ENCODE measurements at regions not wholly inside any gene's neighbourhood (a gene's known extent, or its start where the extent isn't known, plus 50 kb on each side); places are given as distances from the start of the nearest gene placed in this dataset.

- no peaks in the 10 kb centered on the region for H3K4me1 ChIP-seq (ENCODE audit: control insufficient read depth, extremely low read depth, insufficient read depth, low read length)
- H3K4me2 ChIP-seq (ENCODE audit: extremely low read depth, insufficient read depth, low read length): no peak overlapping the region
- DNase-seq (ENCODE audit: low read depth in 2 of 2): no peak
- peaks cover 13% of the 10 kb centered on the region for H3K27me3 ChIP-seq (ENCODE audit: control insufficient read depth, insufficient read depth, low read length)
- no peak overlapping the region for H3K9ac ChIP-seq (ENCODE audit: insufficient read depth, low read length)
- no peaks in the 10 kb centered on the region for H3K79me2 ChIP-seq (ENCODE audit: control insufficient read depth, insufficient read depth, low read length)
- no peaks in the 10 kb centered on the region for H4K20me1 ChIP-seq (ENCODE audit: control insufficient read depth, extremely low read depth, insufficient read depth, low read length)
- H2AFZ ChIP-seq (ENCODE audit: low read length): no peak overlapping the region
- no peak overlapping the region for H3K4me3 ChIP-seq (replicated peaks in 1 of 4; ENCODE audit: control extremely low read depth in 1 of 4, insufficient read depth in 1 of 4, low read depth in 3 of 4, low read length in 4 of 4)
- no peak overlapping the region for H3K27ac ChIP-seq (ENCODE audit: insufficient read depth, low read length)
- no peaks in the 10 kb centered on the region for H3K36me3 ChIP-seq (ENCODE audit: control insufficient read depth, insufficient read depth, low read length)
- TF ChIP-seq CTCF (conservative IDR thresholded peaks at IDR 0.05 in 1 of 2, IDR thresholded peaks at IDR 0.05 in 1 of 2; ENCODE audit: low read depth in 1 of 2, low read length in 2 of 2): no peak
- TF ChIP-seq EZH2 (IDR thresholded peaks at IDR 0.05; ENCODE audit: low read length, missing control alignments): no peak
- no peaks in the 10 kb centered on the region for H3K9me3 ChIP-seq (ENCODE audit: control insufficient read depth, insufficient read depth, low read depth, low read length)
Measured at GRCh38 chr2:64367444-64368232, 86.3 kb upstream of the LGALSL start.

GRCh38 chr2:64369706-64370105, 84.3 kb upstream of the LGALSL start:
- Histone ChIP-seq H3K9ac (ENCODE audit: insufficient read depth, low read length) (no peak overlapping the region), H4K20me1 (ENCODE audit: control insufficient read depth, extremely low read depth, insufficient read depth, low read length) (no peaks in the 10 kb centered on the region), H3K79me2 (ENCODE audit: control insufficient read depth, insufficient read depth, low read length) (no peaks in the 10 kb centered on the region), H3K4me1 (ENCODE audit: control insufficient read depth, extremely low read depth, insufficient read depth, low read length) (no peaks in the 10 kb centered on the region), H3K9me3 (ENCODE audit: control insufficient read depth, insufficient read depth, low read depth, low read length) (no peaks in the 10 kb centered on the region), H3K27me3 (ENCODE audit: control insufficient read depth, insufficient read depth, low read length) (peaks cover 16% of the 10 kb centered on the region), H3K36me3 (ENCODE audit: control insufficient read depth, insufficient read depth, low read length) (no peaks in the 10 kb centered on the region), H3K4me2 (ENCODE audit: extremely low read depth, insufficient read depth, low read length) (no peak overlapping the region), H2AFZ (ENCODE audit: low read length) (no peak overlapping the region), H3K4me3 (replicated peaks in 1 of 4; ENCODE audit: control extremely low read depth in 1 of 4, insufficient read depth in 1 of 4, low read depth in 3 of 4, low read length in 4 of 4) (no peak overlapping the region), H3K27ac (ENCODE audit: insufficient read depth, low read length) (no peak overlapping the region)
- DNase-seq (ENCODE audit: low read depth in 2 of 2): no peak
- TF ChIP-seq CTCF (conservative IDR thresholded peaks at IDR 0.05 in 1 of 2, IDR thresholded peaks at IDR 0.05 in 1 of 2; ENCODE audit: low read depth in 1 of 2, low read length in 2 of 2) (no peak), EZH2 (IDR thresholded peaks at IDR 0.05; ENCODE audit: low read length, missing control alignments) (no peak)

GRCh38 chr2:64371727-64372126, 82.2 kb upstream of the LGALSL start:
- Histone ChIP-seq H3K36me3 (ENCODE audit: control insufficient read depth, insufficient read depth, low read length) (no peaks in the 10 kb centered on the region), H3K4me3 (replicated peaks in 1 of 4; ENCODE audit: control extremely low read depth in 1 of 4, insufficient read depth in 1 of 4, low read depth in 3 of 4, low read length in 4 of 4) (no peak overlapping the region), H3K9me3 (ENCODE audit: control insufficient read depth, insufficient read depth, low read depth, low read length) (no peaks in the 10 kb centered on the region), H3K79me2 (ENCODE audit: control insufficient read depth, insufficient read depth, low read length) (no peaks in the 10 kb centered on the region), H2AFZ (ENCODE audit: low read length) (no peak overlapping the region), H3K27me3 (ENCODE audit: control insufficient read depth, insufficient read depth, low read length) (peaks cover 16% of the 10 kb centered on the region), H3K4me2 (ENCODE audit: extremely low read depth, insufficient read depth, low read length) (no peak overlapping the region), H3K4me1 (ENCODE audit: control insufficient read depth, extremely low read depth, insufficient read depth, low read length) (no peaks in the 10 kb centered on the region), H3K27ac (ENCODE audit: insufficient read depth, low read length) (no peak overlapping the region), H4K20me1 (ENCODE audit: control insufficient read depth, extremely low read depth, insufficient read depth, low read length) (no peaks in the 10 kb centered on the region), H3K9ac (ENCODE audit: insufficient read depth, low read length) (no peak overlapping the region)
- no peak for TF ChIP-seq EZH2 (IDR thresholded peaks at IDR 0.05; ENCODE audit: low read length, missing control alignments)
- no peak for TF ChIP-seq CTCF (conservative IDR thresholded peaks at IDR 0.05 in 1 of 2, IDR thresholded peaks at IDR 0.05 in 1 of 2; ENCODE audit: low read depth in 1 of 2, low read length in 2 of 2)
- DNase-seq (ENCODE audit: low read depth in 2 of 2): no peak

All from fibroblast of lung (primary cell).